Fibroblast of the conjunctiva (primary cell): ENCODE measurements at regions not wholly inside any gene's neighbourhood (a gene's known extent, or its start where the extent isn't known, plus 50 kb on each side); places are given as distances from the start of the nearest gene placed in this dataset.

ENCODE experiments used
- DNase-seq: peaks from one replicate; pipeline ENCODE4 v3.0.0-alpha.2; 2010; ENCODE audit warnings: low read depth

GRCh38 chr3:3560591-3561311 lies 238.5 kb upstream of the LRRN1 start:
- DNase-seq: no peak

- DNase-seq: no peak
Observed at GRCh38 chr3:3559786-3560185, 239.4 kb upstream of the LRRN1 start.

- DNase-seq: no peak
Observed at GRCh38 chr3:3556078-3556477, 243.2 kb upstream of the LRRN1 start.

GRCh38 chr3:3553236-3553635 lies 246.0 kb upstream of the LRRN1 start:
- DNase-seq: no peak

- DNase-seq: no peak
Observed at GRCh38 chr3:3552761-3553160, 246.5 kb upstream of the LRRN1 start.

- no peak for DNase-seq
Observed at GRCh38 chr3:3551981-3552380, 247.2 kb upstream of the LRRN1 start.

- DNase-seq: no peak
Observed at GRCh38 chr3:3545360-3545759, 253.9 kb upstream of the LRRN1 start.

GRCh38 chr3:3538451-3538850 lies 260.8 kb upstream of the LRRN1 start:
- no peak for DNase-seq

GRCh38 chr3:3532508-3532907 lies 266.7 kb upstream of the LRRN1 start:
- DNase-seq: no peak

- DNase-seq: no peak
Observed at GRCh38 chr3:3531476-3531875, 267.8 kb upstream of the LRRN1 start.

- DNase-seq: no peak
Observed at GRCh38 chr3:3519266-3519665, 280.0 kb upstream of the LRRN1 start.

- no peak for DNase-seq
Observed at GRCh38 chr3:3516996-3517395, 282.2 kb upstream of the LRRN1 start.

GRCh38 chr3:3516384-3516783 lies 282.8 kb upstream of the LRRN1 start:
- no peak for DNase-seq

GRCh38 chr3:3509665-3510064 lies 289.6 kb upstream of the LRRN1 start:
- DNase-seq: no peak

GRCh38 chr3:3504686-3505085 lies 294.5 kb upstream of the LRRN1 start:
- no peak for DNase-seq

GRCh38 chr3:3503411-3503810 lies 295.8 kb upstream of the LRRN1 start:
- no peak for DNase-seq

- no peak for DNase-seq
Observed at GRCh38 chr3:3499987-3500386, 299.2 kb upstream of the LRRN1 start.

- DNase-seq: no peak
Observed at GRCh38 chr3:3499012-3499562, 300.1 kb upstream of the LRRN1 start.

GRCh38 chr3:3495611-3496010 lies 303.6 kb upstream of the LRRN1 start:
- no peak for DNase-seq

- DNase-seq: no peak
Observed at GRCh38 chr3:3476669-3477068, 297.2 kb upstream of the CRBN start.

- DNase-seq: no peak
Observed at GRCh38 chr3:3468596-3468995, 289.1 kb upstream of the CRBN start.

- no peak for DNase-seq
Observed at GRCh38 chr3:3464131-3464530, 284.6 kb upstream of the CRBN start.

GRCh38 chr3:3461317-3461716 lies 281.8 kb upstream of the CRBN start:
- DNase-seq: no peak

- DNase-seq: no peak
Observed at GRCh38 chr3:3448468-3448867, 269.0 kb upstream of the CRBN start.
